HG03280 (cell line): ENCODE measurements at regions not wholly inside any gene's neighbourhood (a gene's known extent, or its start where the extent isn't known, plus 50 kb on each side); places are given as distances from the start of the nearest gene placed in this dataset.

ENCODE experiments used
- ATAC-seq: cut with Tn5 transposase; IDR thresholded peaks from one replicate; pipeline ENCODE4 v1.9.1; 2021; ENCODE audit warnings: mild to moderate bottlenecking, moderate library complexity; ENCODE audit not compliant: unreplicated experiment

DNA sequence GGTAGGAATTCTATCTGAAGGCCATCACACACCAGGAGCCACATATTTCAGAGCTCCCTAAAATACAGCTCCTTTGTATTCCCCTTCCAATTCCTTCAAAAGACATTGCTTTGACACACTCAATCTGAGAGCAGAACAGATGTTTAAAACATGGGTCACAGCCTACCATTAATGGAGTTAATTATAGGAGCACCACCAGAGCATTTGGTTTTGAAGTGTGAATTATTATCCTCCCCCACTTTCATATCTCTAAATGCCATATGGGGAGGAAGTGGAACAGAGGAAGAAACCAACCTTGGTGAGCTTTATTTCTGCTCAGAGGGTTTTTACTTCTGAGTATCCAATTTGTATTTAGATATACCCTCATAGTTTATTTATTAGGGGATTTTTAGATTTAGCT, 50.7 kb upstream of the TNFRSF21 start:
- no peak for ATAC-seq

DNA sequence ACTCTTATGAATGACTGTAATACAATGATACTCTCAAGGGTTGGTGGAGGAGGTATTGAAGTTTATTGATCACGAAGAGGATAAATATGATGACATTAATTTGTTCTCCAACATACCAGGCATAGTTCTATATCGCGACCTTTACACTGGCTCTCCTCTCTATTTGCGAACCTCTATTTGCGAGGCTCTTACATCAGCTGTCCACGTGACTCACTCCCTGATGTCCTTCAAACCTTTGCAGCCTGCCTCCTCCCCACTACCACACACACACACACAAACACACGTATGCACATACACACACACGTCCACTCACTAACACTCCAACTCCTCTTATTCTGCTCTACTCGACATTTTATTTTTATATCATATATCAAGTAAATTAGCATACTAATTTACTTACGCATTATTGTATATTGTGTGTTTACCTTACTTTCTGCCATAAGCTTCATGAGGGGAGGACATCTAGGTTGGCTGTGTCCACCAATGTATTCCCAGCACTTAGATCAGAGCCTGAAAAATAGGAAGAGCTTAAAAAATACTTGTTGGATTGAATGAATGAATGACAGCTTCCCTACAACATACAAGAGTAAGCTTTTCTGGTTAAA, 53.3 kb upstream of the TNFRSF21 start:
- no peak for ATAC-seq

DNA sequence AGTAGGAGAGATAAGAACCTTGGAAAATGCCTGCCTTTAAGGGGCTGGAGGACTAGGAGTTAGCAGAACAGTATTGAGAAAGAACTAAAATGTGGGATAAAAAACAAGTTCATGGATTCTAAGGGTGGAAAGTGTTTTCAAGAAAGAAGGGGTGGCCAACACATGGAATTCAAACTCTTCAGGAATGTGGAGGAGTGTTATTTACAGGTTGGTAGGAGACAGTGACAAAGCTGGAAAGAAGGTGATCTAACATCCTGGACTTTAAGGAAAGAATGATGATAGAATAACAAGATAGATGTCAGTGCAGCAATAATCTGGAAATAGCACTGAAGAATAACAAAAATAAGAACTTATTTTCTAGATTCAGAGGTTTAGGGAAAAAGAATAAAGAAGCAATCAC, 54.0 kb upstream of the TNFRSF21 start:
- no peak for ATAC-seq

DNA sequence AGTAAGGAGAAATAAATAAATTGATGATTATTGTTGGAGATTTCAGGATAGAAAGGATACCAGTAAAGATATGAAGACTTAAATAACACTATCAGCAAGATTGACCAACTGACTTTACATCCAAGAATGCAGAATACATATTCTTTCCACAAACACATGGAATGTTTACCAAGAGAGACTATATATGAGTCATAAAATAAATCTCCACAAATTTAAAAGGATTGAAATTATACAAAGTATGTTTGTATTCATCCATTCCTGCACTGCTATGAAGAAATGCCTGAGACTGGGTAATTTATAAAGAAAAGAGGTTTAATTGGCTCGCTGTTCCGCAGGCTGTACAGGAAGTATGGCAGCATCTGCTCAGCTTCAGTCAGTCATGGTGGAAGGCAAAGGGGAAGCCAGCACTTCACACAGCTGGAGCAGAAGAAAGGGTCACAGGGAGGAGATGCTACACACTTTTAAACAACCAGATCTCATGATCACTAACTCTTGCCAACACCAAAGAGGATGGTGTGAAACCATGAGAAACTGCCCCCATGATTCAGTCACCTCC, 56.7 kb upstream of the TNFRSF21 start:
- no peak for ATAC-seq

DNA sequence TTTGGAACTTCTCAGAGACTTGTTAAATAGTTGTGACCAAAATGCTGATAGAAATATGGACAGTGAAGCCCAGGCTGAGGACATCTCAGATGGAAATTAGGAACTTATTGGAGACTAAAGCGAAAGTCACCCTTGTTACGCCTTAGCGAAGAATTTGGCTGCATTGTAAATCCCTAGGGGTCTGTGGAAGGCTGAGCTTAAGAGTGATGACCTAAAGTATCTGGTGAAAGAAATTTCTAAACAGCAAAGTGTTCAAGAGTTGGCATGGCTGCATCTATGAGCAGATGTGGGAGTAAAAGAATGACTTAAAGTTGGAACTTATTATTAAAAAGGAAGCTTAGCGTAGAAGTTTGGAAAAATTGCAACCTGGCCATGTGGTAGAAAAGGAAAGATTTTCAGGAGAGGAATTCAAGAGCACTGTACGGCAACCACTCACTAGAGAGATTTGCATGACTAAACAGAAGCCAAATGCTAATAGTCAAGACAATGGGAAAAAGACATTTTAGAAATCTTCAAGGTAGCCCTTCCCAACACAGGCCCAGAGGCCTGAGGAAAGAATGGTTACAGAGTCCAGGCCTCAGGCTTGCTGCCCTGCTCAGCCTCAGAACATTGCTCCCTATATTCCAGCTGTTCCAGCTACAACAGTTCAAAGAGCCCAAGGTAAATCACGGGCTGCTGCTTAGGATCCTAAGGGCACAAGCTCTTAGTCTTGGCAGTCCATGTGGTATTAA, 61.6 kb upstream of the TNFRSF21 start:
- ATAC-seq: no peak

DNA sequence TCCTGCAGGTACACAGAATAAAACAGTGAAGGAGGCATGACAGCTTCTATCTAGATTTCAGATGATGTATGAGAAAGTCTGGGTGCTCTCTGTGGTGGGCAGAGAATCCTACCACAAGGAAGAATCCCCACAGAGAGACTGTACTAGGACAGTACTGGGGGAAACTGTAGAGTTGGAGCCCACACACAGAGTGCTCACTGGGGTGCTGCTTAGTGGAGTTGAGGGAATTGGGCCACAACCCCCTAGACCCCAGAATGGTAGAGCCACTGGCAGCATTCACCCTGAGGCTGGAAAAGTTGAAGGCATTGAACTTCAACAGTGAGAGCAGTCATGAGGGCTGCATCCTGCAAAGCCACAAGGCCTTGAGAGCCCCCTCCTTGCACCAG, 62.2 kb upstream of the TNFRSF21 start:
- ATAC-seq: no peak

DNA sequence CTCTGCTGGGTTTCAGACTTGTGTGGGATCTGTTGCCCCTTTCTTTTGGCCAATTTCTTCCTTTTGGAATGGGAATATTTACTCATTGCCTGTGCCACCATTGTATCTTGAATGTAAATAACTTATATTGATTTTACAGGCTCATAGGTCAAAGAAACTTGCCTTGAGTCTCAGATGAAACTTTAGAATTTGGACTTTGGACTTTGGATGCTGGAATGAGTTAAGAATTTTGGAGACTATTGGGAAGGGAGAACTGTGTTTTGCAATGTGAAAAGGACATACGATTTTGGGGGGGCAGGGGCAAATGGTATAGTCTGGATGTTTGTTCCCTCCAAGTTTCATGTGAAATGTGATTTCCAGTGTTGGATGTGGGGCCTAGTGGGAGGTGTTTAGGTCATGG, 62.6 kb upstream of the TNFRSF21 start:
- no peak for ATAC-seq

DNA sequence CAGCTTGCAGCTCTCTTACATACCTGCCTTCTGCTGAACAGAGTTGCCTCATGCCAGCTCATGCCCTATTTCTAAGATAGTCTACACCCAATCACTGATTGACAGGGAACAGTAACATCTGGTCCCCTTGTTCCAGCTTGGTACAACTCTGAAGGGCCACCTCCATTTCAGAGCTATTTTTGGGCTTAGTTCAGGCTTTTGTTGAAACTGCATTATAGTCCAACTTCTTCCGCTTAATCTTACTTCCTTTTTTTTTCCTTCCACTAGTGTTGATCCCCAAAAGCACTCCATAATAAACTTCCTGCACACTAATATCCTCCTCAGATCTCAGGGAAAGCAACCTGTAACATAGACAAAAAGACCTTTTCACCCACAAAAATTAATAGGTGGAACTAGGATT, 65.7 kb upstream of the TNFRSF21 start:
- ATAC-seq: no peak

DNA sequence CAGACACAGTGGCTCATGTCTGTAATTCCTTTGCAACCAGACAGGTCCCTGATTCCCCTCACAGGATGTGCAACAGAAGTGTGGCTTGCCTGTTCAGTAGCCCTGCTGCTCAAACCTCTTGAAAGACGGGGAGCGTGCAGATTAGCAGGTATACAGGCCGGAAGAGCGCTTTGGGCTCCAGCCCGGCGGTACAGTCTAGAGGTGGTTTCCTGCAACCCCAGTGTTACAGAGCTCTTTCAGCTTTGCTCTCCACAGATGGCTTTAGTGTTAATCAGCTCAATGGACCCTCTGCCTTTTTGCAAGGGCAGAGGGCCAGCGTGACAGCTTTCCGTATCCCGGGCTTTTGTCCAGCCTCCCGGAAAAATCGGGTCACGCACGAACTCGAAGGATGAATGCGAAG, 67.2 kb upstream of the TNFRSF21 start:
- ATAC-seq: no peak

DNA sequence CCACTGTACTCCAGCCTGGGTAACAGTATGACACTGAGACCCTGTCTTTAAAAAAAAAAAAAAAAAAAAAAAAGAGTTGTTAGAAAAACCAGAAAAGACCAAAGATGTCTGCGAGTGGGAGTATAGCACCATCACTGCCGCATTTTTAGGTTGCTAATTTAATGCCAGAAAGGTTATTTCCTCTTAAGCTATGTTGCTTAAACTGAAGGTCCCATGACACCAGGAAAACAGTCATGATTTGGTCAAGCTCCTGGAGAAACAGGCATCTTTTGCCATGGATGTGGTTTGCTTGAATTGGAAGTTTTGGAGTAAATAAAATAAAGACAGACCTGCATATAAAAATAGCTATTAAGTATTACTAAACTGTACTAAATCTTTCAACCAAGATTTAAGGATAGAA, 68.3 kb upstream of the TNFRSF21 start:
- no peak for ATAC-seq

DNA sequence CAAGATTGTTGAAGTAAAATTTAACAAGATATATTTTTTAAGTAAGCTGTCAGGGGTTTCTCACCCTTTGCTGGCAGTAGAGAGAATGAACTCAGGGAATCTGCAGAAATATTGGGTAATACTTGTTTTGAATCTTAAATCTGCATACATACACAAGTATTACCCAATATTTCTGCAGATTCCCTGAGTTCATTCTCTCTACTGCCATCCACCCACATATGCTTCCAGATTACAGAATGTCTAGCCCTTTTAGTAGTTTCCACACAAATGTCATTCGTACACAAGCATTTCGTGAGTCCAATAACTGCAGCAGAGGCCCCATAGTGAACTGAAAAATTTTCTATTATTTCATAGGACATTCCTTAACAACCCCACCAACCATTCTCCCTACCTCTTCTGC, 69.6 kb upstream of the TNFRSF21 start:
- no peak for ATAC-seq

DNA sequence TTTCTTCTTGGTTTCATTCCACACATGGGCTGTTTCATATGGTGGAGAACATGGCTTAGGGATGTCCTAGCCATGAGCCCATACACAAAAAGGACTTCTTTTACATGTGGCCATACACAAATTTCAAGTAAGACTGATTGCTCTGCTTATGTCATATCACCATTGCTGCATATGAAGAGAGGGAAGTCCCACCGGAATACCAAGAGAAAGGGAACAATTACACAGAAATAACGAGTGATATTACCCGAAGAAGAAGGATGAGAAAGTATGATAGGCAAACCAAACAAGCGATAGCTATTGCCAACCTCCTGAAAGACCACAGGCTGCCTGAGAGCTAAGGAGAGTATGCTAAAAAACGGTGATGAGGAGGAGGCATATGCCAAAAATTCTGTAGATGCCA, 70.5 kb upstream of the TNFRSF21 start:
- ATAC-seq: no peak

DNA sequence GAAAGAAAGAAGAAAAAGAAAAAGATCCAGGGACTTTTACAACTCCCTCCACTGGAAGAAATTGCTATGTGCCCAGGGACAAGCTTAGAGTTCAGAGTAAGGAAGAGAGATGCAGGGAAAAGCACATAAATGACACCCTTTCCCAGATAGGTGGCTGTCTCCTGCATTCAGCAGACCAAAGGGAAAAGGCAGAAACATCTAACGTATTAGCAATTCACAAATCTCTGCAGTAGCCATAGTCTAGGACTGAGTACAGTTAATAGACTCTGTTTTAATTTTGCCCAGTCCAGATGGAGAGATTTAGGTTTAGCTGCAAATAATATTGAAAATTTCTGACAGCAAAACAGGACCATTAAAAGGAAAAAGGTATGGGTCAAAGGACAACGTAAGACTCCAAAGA, 71.3 kb upstream of the TNFRSF21 start:
- no peak for ATAC-seq

DNA sequence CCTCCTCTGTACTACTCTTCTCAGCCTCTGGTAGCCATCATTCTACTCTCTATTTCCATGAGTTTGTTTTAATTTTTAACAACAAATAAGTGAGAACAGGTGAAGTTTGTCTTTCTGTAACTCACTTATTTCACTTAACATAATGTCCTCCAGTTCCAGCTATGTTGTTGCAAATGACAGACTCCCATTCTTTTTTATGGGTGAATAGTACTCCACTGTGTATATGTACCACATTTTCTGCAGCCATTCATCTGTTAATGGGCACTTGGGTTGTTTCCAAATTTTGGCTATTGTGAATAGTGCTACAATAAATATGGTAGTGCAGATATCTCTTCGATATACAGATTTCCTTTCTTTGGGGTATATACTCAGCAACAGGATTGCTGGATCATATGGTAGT, 73.7 kb upstream of the TNFRSF21 start:
- ATAC-seq: no peak

DNA sequence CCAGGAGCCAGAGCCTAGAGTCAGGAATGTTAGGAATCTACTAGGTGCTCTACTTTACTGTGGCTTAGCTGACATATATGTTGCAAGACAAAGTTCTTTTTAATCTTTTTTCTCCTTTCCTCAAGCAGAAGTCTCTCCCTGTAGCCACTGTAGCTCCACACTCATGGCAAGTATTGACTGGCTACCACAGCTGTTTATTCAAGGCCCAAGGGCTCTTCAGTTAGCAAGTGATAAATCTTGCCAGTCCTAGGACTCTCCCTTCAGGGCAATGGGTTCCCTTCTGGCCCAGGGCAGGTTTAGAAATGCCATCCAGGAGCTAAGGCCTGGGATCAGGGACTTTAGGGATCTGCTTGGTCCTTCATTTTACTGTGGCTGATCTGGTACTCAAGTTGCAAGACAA, 82.0 kb upstream of the TNFRSF21 start:
- no peak for ATAC-seq

DNA sequence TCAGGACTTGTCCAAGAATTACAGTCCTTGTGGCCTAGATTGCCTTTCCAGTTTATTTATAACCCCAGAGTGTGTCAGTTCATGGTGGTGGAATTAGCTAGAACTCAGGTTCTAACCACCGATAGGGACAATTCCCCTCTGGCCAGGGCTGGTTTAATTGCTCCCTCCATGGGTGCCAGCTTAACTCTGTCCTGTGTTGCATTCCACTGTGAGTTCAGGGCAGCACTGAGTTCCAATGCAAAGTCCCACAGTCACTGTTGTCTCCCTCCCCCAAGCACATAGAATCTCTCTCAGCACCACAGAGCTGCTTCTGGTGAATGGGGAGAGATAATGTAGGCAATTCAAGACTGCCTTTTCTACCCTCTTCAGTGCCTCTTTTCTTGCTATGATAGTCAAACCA, 82.5 kb upstream of the TNFRSF21 start:
- no peak for ATAC-seq

DNA sequence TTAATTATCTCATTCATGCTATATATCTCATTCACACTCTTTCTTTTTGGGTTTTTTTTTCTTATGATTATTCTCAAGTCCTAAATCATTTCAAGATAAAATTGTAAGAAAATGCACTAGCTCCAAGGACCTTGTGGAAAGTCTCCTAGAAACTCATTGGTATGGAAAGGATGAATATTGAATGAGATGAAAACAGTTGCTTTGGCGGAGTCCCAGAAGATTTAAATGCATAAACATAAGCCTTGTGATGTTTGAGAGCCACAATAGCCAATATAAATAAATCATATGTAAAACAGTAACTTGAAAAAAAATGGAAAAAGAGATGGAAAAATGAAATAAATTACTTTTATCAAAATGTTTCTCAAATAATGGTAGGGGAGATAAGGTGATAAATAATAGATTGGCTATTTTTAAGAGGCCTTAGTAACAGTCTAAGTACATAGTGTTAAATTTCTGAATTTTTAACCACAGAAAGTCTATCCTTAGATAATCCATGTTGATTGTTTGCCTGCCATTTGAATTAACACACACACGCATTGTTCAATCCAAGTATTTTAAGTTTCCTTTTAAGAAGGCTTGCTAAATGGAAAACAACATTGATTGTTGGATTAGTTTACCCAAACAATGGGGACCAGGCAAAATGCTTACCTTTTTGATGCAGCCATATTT, 81.1 kb upstream of the CD2AP start:
- no peak for ATAC-seq

DNA sequence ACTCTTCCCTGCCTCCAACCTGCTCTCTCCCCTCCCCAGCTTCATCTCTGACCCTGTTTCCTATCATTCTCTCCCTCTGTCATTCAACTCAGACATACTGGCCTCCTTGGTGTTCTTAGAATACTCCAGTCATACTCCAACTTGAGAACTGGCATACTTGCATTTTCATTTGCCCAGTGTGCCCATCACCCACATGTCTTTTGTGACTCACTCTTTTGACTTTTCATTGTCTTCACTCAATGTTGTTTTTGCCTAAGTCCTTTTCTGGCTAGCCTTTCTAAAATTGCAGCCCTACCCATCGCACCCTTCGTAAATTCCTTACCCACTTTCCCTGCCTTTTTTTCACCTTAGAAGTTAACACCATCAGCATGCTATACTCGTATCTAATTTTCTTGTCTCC, 77.0 kb upstream of the CD2AP start:
- no peak for ATAC-seq

DNA sequence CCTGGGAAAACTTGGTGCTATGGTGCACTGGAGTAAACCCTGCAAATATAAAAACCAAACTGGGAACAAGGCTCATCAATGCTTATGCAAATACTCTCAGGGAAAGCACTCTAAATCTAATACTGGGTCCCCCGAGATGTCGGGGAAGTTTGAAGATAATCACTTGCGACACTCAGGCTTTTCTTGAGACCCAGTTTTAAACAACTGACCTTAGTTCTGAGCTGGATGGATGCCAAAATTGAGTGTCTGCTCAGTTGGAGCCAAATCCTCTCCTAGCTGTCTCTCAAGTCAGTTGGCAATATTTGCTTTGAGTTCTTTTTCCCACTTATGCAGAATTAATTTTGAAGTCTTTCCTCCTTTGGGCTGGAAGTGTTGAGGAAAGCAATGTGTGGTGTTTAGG, 75.5 kb upstream of the CD2AP start:
- no peak for ATAC-seq

DNA sequence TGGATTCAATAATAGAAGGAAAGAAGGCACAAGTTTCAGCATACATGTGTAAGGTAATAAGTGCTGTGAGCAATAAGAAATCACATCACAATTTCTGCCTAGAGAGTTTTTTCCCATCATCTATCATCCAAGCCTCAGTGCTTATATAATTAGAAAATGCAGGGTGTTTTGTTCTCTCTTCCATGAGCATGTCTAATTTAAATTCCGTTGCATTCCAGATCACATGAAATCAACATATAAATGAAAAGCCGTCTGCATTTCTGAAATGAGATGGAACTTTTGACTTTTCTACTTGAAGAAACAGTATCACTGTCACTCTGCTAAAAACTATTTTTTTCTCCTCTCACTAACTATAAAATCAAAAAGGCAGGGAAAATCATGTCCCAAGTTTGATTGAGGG, 74.5 kb upstream of the CD2AP start:
- no peak for ATAC-seq

DNA sequence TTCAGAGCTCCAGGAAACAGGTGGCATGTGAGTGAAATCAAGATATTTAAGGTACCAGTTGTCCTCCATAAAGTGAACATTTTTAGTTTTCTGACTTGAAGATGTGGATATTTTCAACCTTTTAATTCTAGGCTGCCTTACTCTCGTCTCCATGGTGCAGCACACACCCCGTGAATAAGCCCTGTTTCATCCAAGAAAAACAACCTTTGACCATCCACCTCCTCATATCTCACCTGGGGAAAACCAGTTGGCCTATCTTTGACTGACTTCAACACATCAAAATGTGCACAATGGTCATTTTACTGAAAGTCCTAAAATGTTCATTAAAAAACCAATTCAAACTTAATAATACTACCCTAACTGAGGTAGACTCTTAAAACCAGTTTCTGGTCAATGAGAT, 73.8 kb upstream of the CD2AP start:
- ATAC-seq: no peak

DNA sequence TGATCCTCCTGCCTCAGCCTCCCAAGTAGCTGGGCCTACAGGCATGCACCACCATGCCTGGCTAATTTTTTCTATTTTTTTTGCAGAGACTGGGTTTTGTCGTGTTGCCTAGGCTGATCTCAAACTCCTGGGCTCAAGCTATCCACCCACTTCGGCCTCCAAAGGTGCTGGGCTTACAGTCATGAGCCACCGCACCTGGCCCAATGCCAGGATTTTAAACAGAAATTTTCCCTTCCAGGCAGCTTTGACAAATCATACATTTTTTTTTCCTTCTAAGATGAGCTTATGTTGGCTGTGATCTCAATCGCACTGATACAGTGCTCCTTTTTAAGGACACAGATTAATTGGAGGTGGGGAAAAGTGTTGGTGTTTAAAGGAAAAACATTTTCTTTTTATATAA, 73.2 kb upstream of the CD2AP start:
- ATAC-seq: no peak
